ENCODE measurements at regions not wholly inside any gene's neighbourhood (a gene's known extent, or its start where the extent isn't known, plus 50 kb on each side); places are given as distances from the start of the nearest gene placed in this dataset.

DNA sequence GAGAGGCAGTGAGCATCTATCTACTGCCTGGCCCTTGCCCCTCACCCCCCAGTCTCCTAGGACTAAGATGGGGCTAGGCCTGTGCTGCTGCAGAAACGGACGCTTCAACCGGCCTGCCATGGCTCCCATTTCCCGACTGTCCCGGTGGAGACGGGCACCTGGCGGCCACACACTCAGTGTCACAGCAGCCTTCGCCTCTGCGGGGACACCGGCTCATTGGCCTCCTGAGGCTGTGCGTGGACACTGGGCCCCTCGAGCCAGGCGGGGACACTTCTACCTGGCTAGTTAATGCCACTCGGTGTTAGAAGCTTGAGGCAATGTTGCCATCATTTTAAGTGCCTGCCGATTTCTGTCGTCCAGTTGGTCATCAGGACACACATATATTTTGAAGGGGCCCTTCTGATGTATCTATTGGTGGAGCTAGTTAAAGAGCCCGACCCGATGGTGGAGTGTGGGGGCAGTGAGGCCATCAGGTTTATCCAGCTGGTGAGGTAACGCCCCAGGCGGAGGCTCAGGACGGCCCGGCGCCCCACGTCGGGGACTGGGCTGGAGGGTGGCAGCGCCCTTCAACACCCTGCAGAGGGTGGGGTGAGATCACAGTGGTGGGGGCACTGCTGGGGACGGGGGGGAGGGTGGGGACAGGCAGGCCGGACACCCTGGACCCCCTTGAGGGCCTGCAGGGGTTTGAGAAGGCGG, 58.9 kb upstream of the GATA5 start:
- no peak overlapping the region for H2BK15ac ChIP-seq (ENCODE audit: low read length)
- H2BK120ac ChIP-seq (ENCODE audit: low read depth, low read length) = no peak overlapping the region
- no peak overlapping the region for H4K91ac ChIP-seq (ENCODE audit: low read depth, low read length, poor library complexity)
- H2BK12ac ChIP-seq (ENCODE audit: low read length) = no peak overlapping the region
- no peaks in the 10 kb centered on the region for H3K9me3 ChIP-seq (replicated peaks in 1 of 2; ENCODE audit: control insufficient read depth in 2 of 2, insufficient read depth in 1 of 2, low read depth in 1 of 2, low read length in 2 of 2)
- H3K9ac ChIP-seq (ENCODE audit: low read depth, low read length, poor library complexity) = no peak overlapping the region
- H3K4me1 ChIP-seq (ENCODE audit: control insufficient read depth in 2 of 2, insufficient read depth in 1 of 2, low read depth in 1 of 2, low read length in 2 of 2) = peaks cover 0 to 5% of the 10 kb centered on the region in 2 donors
- no peak overlapping the region for H3K23ac ChIP-seq (ENCODE audit: low read depth, low read length, poor library complexity)
- peak overlapping the region; percentile 11 for H3K18ac ChIP-seq (ENCODE audit: low read length)
- no peak overlapping the region for H2BK5ac ChIP-seq (ENCODE audit: low read length)
- H2AFZ ChIP-seq (ENCODE audit: low read length) = no peak overlapping the region
- peaks cover 0 to 65% (median 0%) of the 10 kb centered on the region in 3 experiments for H3K27me3 ChIP-seq (ENCODE audit: control insufficient read depth in 3 of 3, insufficient read depth in 3 of 3, low read depth in 1 of 3, low read length in 3 of 3)
- H3K79me1 ChIP-seq (ENCODE audit: low read depth, low read length) = no peaks in the 10 kb centered on the region
- no peak overlapping the region for H4K8ac ChIP-seq (ENCODE audit: low read depth, low read length)
- H3K36me3 ChIP-seq (replicated peaks in 1 of 2; ENCODE audit: control insufficient read depth in 2 of 2, insufficient read depth in 2 of 2, low read length in 2 of 2) = no peaks in the 10 kb centered on the region
- no peak overlapping the region for H3K4me2 ChIP-seq (ENCODE audit: insufficient read depth, low read length, poor library complexity, severe bottlenecking)
- H3K4me3 ChIP-seq (ENCODE audit: low read length in 2 of 2) = no peak overlapping the region
- no peak for DNase-seq (ENCODE audit: low spot score)
- H3K4ac ChIP-seq (ENCODE audit: low read length) = no peak overlapping the region
- H3K14ac ChIP-seq (ENCODE audit: low read length) = peak overlapping the region; percentile 31
- H3K27ac ChIP-seq (replicated peaks; ENCODE audit: low read length) = no peak overlapping the region
- peak overlapping the region; percentile 63 for H2AK5ac ChIP-seq (ENCODE audit: low read depth, low read length)
- no CpG with 5 or more reads among the region's 29 CpGs for WGBS, 2 donors (ENCODE audit: extremely low coverage in 2 of 2, insufficient read length in 2 of 2, insufficient replicate concordance in 1 of 2)

DNA sequence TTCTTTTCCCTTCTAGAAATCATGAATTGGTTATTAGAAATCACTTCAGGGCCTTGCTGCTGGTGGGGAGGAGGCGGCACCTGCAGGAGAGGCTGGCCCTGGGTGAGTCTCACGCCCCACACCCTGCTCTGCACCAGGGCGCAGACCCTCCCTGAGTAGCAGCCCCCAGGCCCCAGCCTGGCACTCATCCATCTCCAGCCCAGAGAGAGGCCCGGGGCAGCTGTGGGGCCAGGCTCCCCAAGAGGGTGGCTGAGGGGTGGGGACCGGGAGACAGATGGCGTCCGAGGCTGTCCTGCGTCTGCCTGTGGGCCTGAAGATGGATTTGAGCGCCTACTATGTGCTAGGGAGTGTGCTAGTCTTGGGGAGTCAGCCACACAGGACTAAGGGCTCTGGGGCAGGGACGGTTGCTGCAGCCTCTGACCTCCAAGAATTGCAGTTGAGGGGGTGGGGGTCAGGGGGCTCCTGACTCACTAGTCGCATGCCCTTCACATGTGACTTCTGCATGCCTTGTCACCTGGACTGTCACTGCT, 59.6 kb upstream of the GATA5 start:
- H4K91ac ChIP-seq (ENCODE audit: low read depth, low read length, poor library complexity) = no peak overlapping the region
- H3K4me1 ChIP-seq (ENCODE audit: control insufficient read depth in 2 of 2, insufficient read depth in 1 of 2, low read depth in 1 of 2, low read length in 2 of 2) = peaks cover 0 to 5% of the 10 kb centered on the region in 2 donors
- H3K4me2 ChIP-seq (ENCODE audit: insufficient read depth, low read length, poor library complexity, severe bottlenecking) = no peak overlapping the region
- H2BK120ac ChIP-seq (ENCODE audit: low read depth, low read length) = no peak overlapping the region
- H3K27me3 ChIP-seq (ENCODE audit: control insufficient read depth in 3 of 3, insufficient read depth in 3 of 3, low read depth in 1 of 3, low read length in 3 of 3) = peaks cover 0 to 69% (median 0%) of the 10 kb centered on the region in 3 experiments
- H3K9me3 ChIP-seq (replicated peaks in 1 of 2; ENCODE audit: control insufficient read depth in 2 of 2, insufficient read depth in 1 of 2, low read depth in 1 of 2, low read length in 2 of 2) = no peaks in the 10 kb centered on the region
- H3K14ac ChIP-seq (ENCODE audit: low read length) = no peak overlapping the region
- no peaks in the 10 kb centered on the region for H3K79me1 ChIP-seq (ENCODE audit: low read depth, low read length)
- peak overlapping the region; percentile 55 for H3K23ac ChIP-seq (ENCODE audit: low read depth, low read length, poor library complexity)
- DNase-seq (ENCODE audit: low spot score) = no peak
- H3K36me3 ChIP-seq (replicated peaks in 1 of 2; ENCODE audit: control insufficient read depth in 2 of 2, insufficient read depth in 2 of 2, low read length in 2 of 2) = no peaks in the 10 kb centered on the region
- no peak overlapping the region for H3K9ac ChIP-seq (ENCODE audit: low read depth, low read length, poor library complexity)
- no peak overlapping the region for H3K4me3 ChIP-seq (ENCODE audit: low read length in 2 of 2)
- no peak overlapping the region for H4K8ac ChIP-seq (ENCODE audit: low read depth, low read length)
- peak overlapping the region; percentile 41 for H2BK12ac ChIP-seq (ENCODE audit: low read length)
- no peak overlapping the region for H3K27ac ChIP-seq (replicated peaks; ENCODE audit: low read length)
- H2BK15ac ChIP-seq (ENCODE audit: low read length) = peak overlapping the region; percentile 81
- peak overlapping the region; percentile 84 for H2AK5ac ChIP-seq (ENCODE audit: low read depth, low read length)
- H2AFZ ChIP-seq (ENCODE audit: low read length) = no peak overlapping the region
- H3K4ac ChIP-seq (ENCODE audit: low read length) = no peak overlapping the region
- H3K18ac ChIP-seq (ENCODE audit: low read length) = no peak overlapping the region
- WGBS, 2 donors (ENCODE audit: extremely low coverage in 2 of 2, insufficient read length in 2 of 2, insufficient replicate concordance in 1 of 2) = no CpG with 5 or more reads among the region's 11 CpGs
- H2BK5ac ChIP-seq (ENCODE audit: low read length) = no peak overlapping the region

DNA sequence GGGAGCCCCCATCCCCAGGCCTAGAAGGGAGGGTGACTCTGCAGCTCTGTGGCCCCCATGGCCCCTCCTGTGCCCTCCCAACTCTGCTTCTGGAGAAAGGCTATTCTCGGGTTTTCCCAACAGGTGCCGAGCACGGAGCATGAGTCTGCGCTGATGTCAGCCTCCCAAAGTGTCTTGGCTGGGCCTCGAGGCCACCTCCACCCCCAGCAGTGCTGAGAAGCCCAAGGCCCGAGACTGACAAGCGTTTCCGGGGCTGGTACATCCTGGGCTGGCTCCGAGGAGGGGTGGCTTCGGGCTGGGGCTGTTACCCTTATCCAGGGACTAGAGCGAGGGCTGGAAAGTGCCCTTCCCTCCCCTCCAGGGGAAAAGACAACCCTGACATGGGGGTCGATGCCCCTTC, 60.2 kb upstream of the GATA5 start:
- no peak for DNase-seq (ENCODE audit: low spot score)
- H2BK5ac ChIP-seq (ENCODE audit: low read length) = no peak overlapping the region
- H2BK12ac ChIP-seq (ENCODE audit: low read length) = no peak overlapping the region
- no peak overlapping the region for H2AFZ ChIP-seq (ENCODE audit: low read length)
- H3K9ac ChIP-seq (ENCODE audit: low read depth, low read length, poor library complexity) = no peak overlapping the region
- H3K79me1 ChIP-seq (ENCODE audit: low read depth, low read length) = no peaks in the 10 kb centered on the region
- H3K14ac ChIP-seq (ENCODE audit: low read length) = no peak overlapping the region
- H2BK15ac ChIP-seq (ENCODE audit: low read length) = peak overlapping the region; percentile 81
- H3K27me3 ChIP-seq (ENCODE audit: control insufficient read depth in 3 of 3, insufficient read depth in 3 of 3, low read depth in 1 of 3, low read length in 3 of 3) = peaks cover 0 to 71% (median 0%) of the 10 kb centered on the region in 3 experiments
- no peak overlapping the region for H3K4me2 ChIP-seq (ENCODE audit: insufficient read depth, low read length, poor library complexity, severe bottlenecking)
- peaks cover 0 to 5% of the 10 kb centered on the region in 2 donors for H3K4me1 ChIP-seq (ENCODE audit: control insufficient read depth in 2 of 2, insufficient read depth in 1 of 2, low read depth in 1 of 2, low read length in 2 of 2)
- no peak overlapping the region for H4K8ac ChIP-seq (ENCODE audit: low read depth, low read length)
- no CpG with 5 or more reads among the region's 12 CpGs for WGBS, 2 donors (ENCODE audit: extremely low coverage in 2 of 2, insufficient read length in 2 of 2, insufficient replicate concordance in 1 of 2)
- no peak overlapping the region for H3K27ac ChIP-seq (replicated peaks; ENCODE audit: low read length)
- peak overlapping the region; percentile 84 for H2AK5ac ChIP-seq (ENCODE audit: low read depth, low read length)
- no peak overlapping the region for H4K91ac ChIP-seq (ENCODE audit: low read depth, low read length, poor library complexity)
- no peak overlapping the region for H2BK120ac ChIP-seq (ENCODE audit: low read depth, low read length)
- no peak overlapping the region for H3K4ac ChIP-seq (ENCODE audit: low read length)
- peak overlapping the region; percentile 55 for H3K23ac ChIP-seq (ENCODE audit: low read depth, low read length, poor library complexity)
- no peaks in the 10 kb centered on the region for H3K9me3 ChIP-seq (replicated peaks in 1 of 2; ENCODE audit: control insufficient read depth in 2 of 2, insufficient read depth in 1 of 2, low read depth in 1 of 2, low read length in 2 of 2)
- peak overlapping the region; percentile 19 for H3K18ac ChIP-seq (ENCODE audit: low read length)
- H3K4me3 ChIP-seq (ENCODE audit: low read length in 2 of 2) = no peak overlapping the region
- H3K36me3 ChIP-seq (replicated peaks in 1 of 2; ENCODE audit: control insufficient read depth in 2 of 2, insufficient read depth in 2 of 2, low read length in 2 of 2) = no peaks in the 10 kb centered on the region

DNA sequence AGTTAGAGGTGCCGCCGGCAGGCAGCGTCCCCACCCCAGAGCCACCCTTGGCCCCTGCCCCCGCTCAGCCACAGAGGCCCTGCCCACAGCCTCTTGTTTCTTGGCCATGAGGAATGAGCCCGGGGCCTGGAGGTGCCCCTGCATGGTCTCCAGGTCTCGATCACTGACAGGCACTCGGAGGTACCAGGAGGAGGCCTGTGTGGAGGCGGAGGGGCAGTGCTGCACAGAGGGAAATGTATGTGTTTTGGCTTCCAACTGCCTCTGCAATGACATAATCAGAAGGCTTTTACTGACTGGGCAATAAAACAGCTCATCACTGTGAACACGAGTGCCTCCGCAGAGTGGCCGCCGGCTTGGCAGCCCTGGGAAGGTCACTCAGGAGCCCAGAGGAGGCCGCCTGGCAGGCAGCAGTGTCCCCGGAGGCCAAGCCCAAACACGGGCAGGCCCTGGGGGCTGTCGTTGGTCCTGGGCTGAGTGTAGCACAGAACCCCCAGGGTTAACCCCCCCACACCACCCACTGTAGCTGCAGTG, 61.1 kb upstream of the GATA5 start:
- H2AK5ac ChIP-seq (ENCODE audit: low read depth, low read length) = peak overlapping the region; percentile 84
- no peak overlapping the region for H3K4me2 ChIP-seq (ENCODE audit: insufficient read depth, low read length, poor library complexity, severe bottlenecking)
- no peaks in the 10 kb centered on the region for H3K36me3 ChIP-seq (replicated peaks in 1 of 2; ENCODE audit: control insufficient read depth in 2 of 2, insufficient read depth in 2 of 2, low read length in 2 of 2)
- peak overlapping the region; percentile 23 for H3K23ac ChIP-seq (ENCODE audit: low read depth, low read length, poor library complexity)
- H2BK5ac ChIP-seq (ENCODE audit: low read length) = no peak overlapping the region
- no peak for DNase-seq (ENCODE audit: low spot score)
- no CpG with 5 or more reads among the region's 16 CpGs for WGBS, 2 donors (ENCODE audit: extremely low coverage in 2 of 2, insufficient read length in 2 of 2, insufficient replicate concordance in 1 of 2)
- no peak overlapping the region for H2AFZ ChIP-seq (ENCODE audit: low read length)
- no peak overlapping the region for H3K4me3 ChIP-seq (ENCODE audit: low read length in 2 of 2)
- H2BK120ac ChIP-seq (ENCODE audit: low read depth, low read length) = no peak overlapping the region
- H3K79me1 ChIP-seq (ENCODE audit: low read depth, low read length) = no peaks in the 10 kb centered on the region
- no peak overlapping the region for H3K4ac ChIP-seq (ENCODE audit: low read length)
- H4K91ac ChIP-seq (ENCODE audit: low read depth, low read length, poor library complexity) = no peak overlapping the region
- H3K27me3 ChIP-seq (ENCODE audit: control insufficient read depth in 3 of 3, insufficient read depth in 3 of 3, low read depth in 1 of 3, low read length in 3 of 3) = peaks cover 0 to 67% (median 0%) of the 10 kb centered on the region in 3 experiments
- no peak overlapping the region for H3K14ac ChIP-seq (ENCODE audit: low read length)
- peak overlapping the region; percentile 41 for H2BK12ac ChIP-seq (ENCODE audit: low read length)
- H3K4me1 ChIP-seq (ENCODE audit: control insufficient read depth in 2 of 2, insufficient read depth in 1 of 2, low read depth in 1 of 2, low read length in 2 of 2) = peaks cover 0 to 5% of the 10 kb centered on the region in 2 donors
- peak overlapping the region; percentile 89 for H2BK15ac ChIP-seq (ENCODE audit: low read length)
- H4K8ac ChIP-seq (ENCODE audit: low read depth, low read length) = no peak overlapping the region
- no peak overlapping the region for H3K27ac ChIP-seq (replicated peaks; ENCODE audit: low read length)
- H3K18ac ChIP-seq (ENCODE audit: low read length) = peak overlapping the region; percentile 38
- no peak overlapping the region for H3K9ac ChIP-seq (ENCODE audit: low read depth, low read length, poor library complexity)
- H3K9me3 ChIP-seq (replicated peaks in 1 of 2; ENCODE audit: control insufficient read depth in 2 of 2, insufficient read depth in 1 of 2, low read depth in 1 of 2, low read length in 2 of 2) = no peaks in the 10 kb centered on the region

Measured in neuronal stem cell (in vitro differentiated cells).